HEK293 (cell line): ENCODE measurements at regions not wholly inside any gene's neighbourhood (a gene's known extent, or its start where the extent isn't known, plus 50 kb on each side); places are given as distances from the start of the nearest gene placed in this dataset.

Source experiments
- TCF7L2 ChIP-seq: IDR thresholded peaks from 2 replicates; pipeline ENCODE4 v1.6.1; 2011; ENCODE audit warnings: low read depth, mild to moderate bottlenecking, inconsistent platforms, low read length, moderate library complexity, borderline replicate concordance
- ZBTB1 ChIP-seq: fragments of 450-650 bp; formaldehyde crosslinking; IDR thresholded peaks from 2 replicates; pipeline ENCODE4 v1.5.1; 2016; ENCODE audit warnings: missing biosample characterization, missing genetic modification characterization
- ZBTB17 ChIP-seq: fragments of 450-650 bp; formaldehyde crosslinking; IDR thresholded peaks from 2 replicates; pipeline ENCODE4 v1.5.1; 2016; ENCODE audit warnings: missing biosample characterization, missing genetic modification characterization
- ZFHX2 ChIP-seq: fragments of 450-650 bp; formaldehyde crosslinking; conservative IDR thresholded peaks from 2 replicates; pipeline ENCODE4 v1.5.1; 2016; ENCODE audit warnings: missing biosample characterization, missing genetic modification characterization
- ZNF292 ChIP-seq: fragments of 450-650 bp; formaldehyde crosslinking; IDR thresholded peaks from 2 replicates; pipeline ENCODE4 v1.5.1; 2016; ENCODE audit warnings: low read depth, missing biosample characterization, missing genetic modification characterization, borderline replicate concordance
- ZNF530 ChIP-seq: fragments of 450-650 bp; formaldehyde crosslinking; IDR thresholded peaks from 2 replicates; pipeline ENCODE4 v1.5.1; 2016; ENCODE audit warnings: low read depth, missing biosample characterization, missing genetic modification characterization
- ZNF830 ChIP-seq: fragments of 450-650 bp; IDR thresholded peaks from 2 replicates; pipeline ENCODE4 v1.5.0; 2018; ENCODE audit warnings: missing biosample characterization, missing genetic modification characterization, low read depth, mild to moderate bottlenecking, moderate library complexity
- TF ChIP-seq, protein P1 (sequence below): fragments of 450-650 bp; formaldehyde crosslinking; IDR thresholded peaks from 2 replicates; pipeline ENCODE4 v1.5.1; 2016; ENCODE audit warnings: missing biosample characterization, missing genetic modification characterization
- TF ChIP-seq, protein P2 (sequence below): IDR thresholded peaks from 2 replicates; pipeline ENCODE4 v1.6.1; 2011; ENCODE audit warnings: mild to moderate bottlenecking, low read depth, low read length, borderline replicate concordance
- TF ChIP-seq, protein P3 (sequence below): fragments of 450-650 bp; formaldehyde crosslinking; IDR thresholded peaks from 2 replicates; pipeline ENCODE4 v1.5.1; 2016; ENCODE audit warnings: missing biosample characterization, missing genetic modification characterization

DNA sequence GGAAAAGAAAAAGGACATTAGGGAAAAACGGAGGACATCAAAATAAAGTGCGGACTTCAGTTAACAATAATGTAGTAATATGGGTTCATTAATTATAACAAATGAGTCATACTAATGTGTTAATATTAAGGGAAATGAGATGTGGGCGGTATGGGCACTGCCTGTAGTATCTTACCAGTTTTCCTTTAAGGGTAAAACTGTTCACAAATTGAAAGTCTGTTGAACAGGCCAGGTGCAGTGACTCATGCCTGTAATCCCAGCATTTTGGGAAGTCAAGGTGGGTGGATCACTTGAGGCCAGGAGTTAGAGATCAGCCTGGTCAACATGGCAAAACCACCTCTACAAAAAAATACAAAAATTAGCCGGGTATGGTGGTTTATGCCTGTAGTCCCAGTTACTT, 56.8 kb upstream of the PMAIP1 start:
- TF ChIP-seq, protein P1, sequence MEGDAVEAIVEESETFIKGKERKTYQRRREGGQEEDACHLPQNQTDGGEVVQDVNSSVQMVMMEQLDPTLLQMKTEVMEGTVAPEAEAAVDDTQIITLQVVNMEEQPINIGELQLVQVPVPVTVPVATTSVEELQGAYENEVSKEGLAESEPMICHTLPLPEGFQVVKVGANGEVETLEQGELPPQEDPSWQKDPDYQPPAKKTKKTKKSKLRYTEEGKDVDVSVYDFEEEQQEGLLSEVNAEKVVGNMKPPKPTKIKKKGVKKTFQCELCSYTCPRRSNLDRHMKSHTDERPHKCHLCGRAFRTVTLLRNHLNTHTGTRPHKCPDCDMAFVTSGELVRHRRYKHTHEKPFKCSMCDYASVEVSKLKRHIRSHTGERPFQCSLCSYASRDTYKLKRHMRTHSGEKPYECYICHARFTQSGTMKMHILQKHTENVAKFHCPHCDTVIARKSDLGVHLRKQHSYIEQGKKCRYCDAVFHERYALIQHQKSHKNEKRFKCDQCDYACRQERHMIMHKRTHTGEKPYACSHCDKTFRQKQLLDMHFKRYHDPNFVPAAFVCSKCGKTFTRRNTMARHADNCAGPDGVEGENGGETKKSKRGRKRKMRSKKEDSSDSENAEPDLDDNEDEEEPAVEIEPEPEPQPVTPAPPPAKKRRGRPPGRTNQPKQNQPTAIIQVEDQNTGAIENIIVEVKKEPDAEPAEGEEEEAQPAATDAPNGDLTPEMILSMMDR (tag by site-specific recombination), result no peak
- no peak for TF ChIP-seq ZNF830 (tag by site-specific recombination)
- TF ChIP-seq, protein P2, sequence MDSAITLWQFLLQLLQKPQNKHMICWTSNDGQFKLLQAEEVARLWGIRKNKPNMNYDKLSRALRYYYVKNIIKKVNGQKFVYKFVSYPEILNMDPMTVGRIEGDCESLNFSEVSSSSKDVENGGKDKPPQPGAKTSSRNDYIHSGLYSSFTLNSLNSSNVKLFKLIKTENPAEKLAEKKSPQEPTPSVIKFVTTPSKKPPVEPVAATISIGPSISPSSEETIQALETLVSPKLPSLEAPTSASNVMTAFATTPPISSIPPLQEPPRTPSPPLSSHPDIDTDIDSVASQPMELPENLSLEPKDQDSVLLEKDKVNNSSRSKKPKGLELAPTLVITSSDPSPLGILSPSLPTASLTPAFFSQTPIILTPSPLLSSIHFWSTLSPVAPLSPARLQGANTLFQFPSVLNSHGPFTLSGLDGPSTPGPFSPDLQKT, result no peak
- no peak for TF ChIP-seq ZBTB1 (tag by site-specific recombination)
- no peak for TF ChIP-seq ZFHX2 (tag by site-specific recombination)
- TF ChIP-seq ZNF292, result no peak
- TF ChIP-seq, protein P3, sequence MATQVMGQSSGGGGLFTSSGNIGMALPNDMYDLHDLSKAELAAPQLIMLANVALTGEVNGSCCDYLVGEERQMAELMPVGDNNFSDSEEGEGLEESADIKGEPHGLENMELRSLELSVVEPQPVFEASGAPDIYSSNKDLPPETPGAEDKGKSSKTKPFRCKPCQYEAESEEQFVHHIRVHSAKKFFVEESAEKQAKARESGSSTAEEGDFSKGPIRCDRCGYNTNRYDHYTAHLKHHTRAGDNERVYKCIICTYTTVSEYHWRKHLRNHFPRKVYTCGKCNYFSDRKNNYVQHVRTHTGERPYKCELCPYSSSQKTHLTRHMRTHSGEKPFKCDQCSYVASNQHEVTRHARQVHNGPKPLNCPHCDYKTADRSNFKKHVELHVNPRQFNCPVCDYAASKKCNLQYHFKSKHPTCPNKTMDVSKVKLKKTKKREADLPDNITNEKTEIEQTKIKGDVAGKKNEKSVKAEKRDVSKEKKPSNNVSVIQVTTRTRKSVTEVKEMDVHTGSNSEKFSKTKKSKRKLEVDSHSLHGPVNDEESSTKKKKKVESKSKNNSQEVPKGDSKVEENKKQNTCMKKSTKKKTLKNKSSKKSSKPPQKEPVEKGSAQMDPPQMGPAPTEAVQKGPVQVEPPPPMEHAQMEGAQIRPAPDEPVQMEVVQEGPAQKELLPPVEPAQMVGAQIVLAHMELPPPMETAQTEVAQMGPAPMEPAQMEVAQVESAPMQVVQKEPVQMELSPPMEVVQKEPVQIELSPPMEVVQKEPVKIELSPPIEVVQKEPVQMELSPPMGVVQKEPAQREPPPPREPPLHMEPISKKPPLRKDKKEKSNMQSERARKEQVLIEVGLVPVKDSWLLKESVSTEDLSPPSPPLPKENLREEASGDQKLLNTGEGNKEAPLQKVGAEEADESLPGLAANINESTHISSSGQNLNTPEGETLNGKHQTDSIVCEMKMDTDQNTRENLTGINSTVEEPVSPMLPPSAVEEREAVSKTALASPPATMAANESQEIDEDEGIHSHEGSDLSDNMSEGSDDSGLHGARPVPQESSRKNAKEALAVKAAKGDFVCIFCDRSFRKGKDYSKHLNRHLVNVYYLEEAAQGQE, result no peak
- no peak for TF ChIP-seq ZNF530 (tag by site-specific recombination)
- TF ChIP-seq TCF7L2, result no peak
- no peak for TF ChIP-seq ZBTB17 (tag by site-specific recombination)
